ENCODE measurements at regions not wholly inside any gene's neighbourhood (a gene's known extent, or its start where the extent isn't known, plus 50 kb on each side); places are given as distances from the start of the nearest gene placed in this dataset.
A peak's percentile ranks its signal among the peaks of the same experiment; 100 is the strongest.

GRCh38 chr4:72858328-72858727 is 211.2 kb downstream of the COX18 start:
- Histone ChIP-seq H2BK120ac (ENCODE audit: low read depth, low read length) (no peak overlapping the region), H2AFZ (ENCODE audit: low read depth, low read length) (no peak overlapping the region), H3K4me1 (ENCODE audit: control insufficient read depth, insufficient read depth, low read depth, low read length) (peaks cover 2% of the 10 kb centered on the region), H3K14ac (ENCODE audit: low read length in 2 of 2) (no peak overlapping the region), H3K36me3 (ENCODE audit: control insufficient read depth in 1 of 2, insufficient read depth in 2 of 2, low read depth in 1 of 2, low read length in 2 of 2) (no peaks in the 10 kb centered on the region), H2BK15ac (ENCODE audit: low read depth, poor library complexity, severe bottlenecking) (no peak overlapping the region), H3K27ac (ENCODE audit: low read length, poor library complexity, severe bottlenecking) (peak overlapping the region; percentile 54), H2BK12ac (ENCODE audit: low read length in 2 of 2) (no peak overlapping the region), H3K4me3 (ENCODE audit: insufficient read depth in 1 of 2, low read depth in 1 of 2, low read length in 2 of 2) (no peak overlapping the region), H3K27me3 (ENCODE audit: control insufficient read depth in 1 of 2, insufficient read depth in 1 of 2, low read length in 2 of 2) (no peaks in the 10 kb centered on the region), H3K9ac (ENCODE audit: low read length) (no peak overlapping the region), H4K8ac (ENCODE audit: low read length) (no peak overlapping the region), H2AK5ac (ENCODE audit: low read length, severe bottlenecking) (no peak overlapping the region), H3K4me2 (ENCODE audit: low read length, poor library complexity, severe bottlenecking) (no peak overlapping the region), H2BK5ac (ENCODE audit: low read depth, low read length, poor library complexity, severe bottlenecking) (no peak overlapping the region), H3K23ac (ENCODE audit: low read length in 2 of 2) (no peak overlapping the region), H3K18ac (ENCODE audit: low read depth in 1 of 2, low read length in 2 of 2) (no peak overlapping the region), H3K79me1 (replicated peaks; ENCODE audit: low read length, poor library complexity, severe bottlenecking) (no peaks in the 10 kb centered on the region), H3K4ac (ENCODE audit: low read depth in 1 of 2, low read length in 2 of 2) (no peak overlapping the region), H3K9me3 (ENCODE audit: control insufficient read depth, low read length) (no peaks in the 10 kb centered on the region), H4K91ac (ENCODE audit: low read length) (no peak overlapping the region)
- WGBS = no CpG with 5 or more reads among the region's 4 CpGs
- DNase-seq = peak; percentile 94

GRCh38 chr4:72857787-72858186 is 211.7 kb downstream of the COX18 start:
- Histone ChIP-seq H4K91ac (ENCODE audit: low read length) (no peak overlapping the region), H3K14ac (ENCODE audit: low read length in 2 of 2) (no peak overlapping the region)

GRCh38 chr4:72857216-72857615 is 212.3 kb downstream of the COX18 start:
- Histone ChIP-seq H2BK12ac (ENCODE audit: low read length in 2 of 2) (no peak overlapping the region), H3K4me3 (ENCODE audit: insufficient read depth in 1 of 2, low read depth in 1 of 2, low read length in 2 of 2) (no peak overlapping the region), H3K18ac (ENCODE audit: low read depth in 1 of 2, low read length in 2 of 2) (no peak overlapping the region), H3K14ac (ENCODE audit: low read length in 2 of 2) (no peak overlapping the region), H4K91ac (ENCODE audit: low read length) (no peak overlapping the region), H3K27me3 (ENCODE audit: control insufficient read depth in 1 of 2, insufficient read depth in 1 of 2, low read length in 2 of 2) (no peaks in the 10 kb centered on the region), H3K4me2 (ENCODE audit: low read length, poor library complexity, severe bottlenecking) (no peak overlapping the region), H2BK15ac (ENCODE audit: low read depth, poor library complexity, severe bottlenecking) (no peak overlapping the region), H3K27ac (ENCODE audit: low read length, poor library complexity, severe bottlenecking) (no peak overlapping the region), H3K4ac (ENCODE audit: low read depth in 1 of 2, low read length in 2 of 2) (no peak overlapping the region), H2BK120ac (ENCODE audit: low read depth, low read length) (no peak overlapping the region), H3K9ac (ENCODE audit: low read length) (no peak overlapping the region), H3K79me1 (replicated peaks; ENCODE audit: low read length, poor library complexity, severe bottlenecking) (no peaks in the 10 kb centered on the region), H3K4me1 (ENCODE audit: control insufficient read depth, insufficient read depth, low read depth, low read length) (peaks cover 2% of the 10 kb centered on the region), H2BK5ac (ENCODE audit: low read depth, low read length, poor library complexity, severe bottlenecking) (no peak overlapping the region), H4K8ac (ENCODE audit: low read length) (no peak overlapping the region), H3K23ac (ENCODE audit: low read length in 2 of 2) (no peak overlapping the region), H3K36me3 (ENCODE audit: control insufficient read depth in 1 of 2, insufficient read depth in 2 of 2, low read depth in 1 of 2, low read length in 2 of 2) (no peaks in the 10 kb centered on the region), H2AK5ac (ENCODE audit: low read length, severe bottlenecking) (no peak overlapping the region), H3K9me3 (ENCODE audit: control insufficient read depth, low read length) (no peaks in the 10 kb centered on the region), H2AFZ (ENCODE audit: low read depth, low read length) (no peak overlapping the region)
- 0% methylated on average over 1 of the region's 1 CpG for WGBS
- no peak for DNase-seq

More at GRCh38 chr4:72857787-72858186, 211.7 kb downstream of the COX18 start:
- H3K18ac ChIP-seq (ENCODE audit: low read depth in 1 of 2, low read length in 2 of 2) = no peak overlapping the region
- DNase-seq = no peak
- no peak overlapping the region for H3K4me3 ChIP-seq (ENCODE audit: insufficient read depth in 1 of 2, low read depth in 1 of 2, low read length in 2 of 2)
- no peak overlapping the region for H3K4me2 ChIP-seq (ENCODE audit: low read length, poor library complexity, severe bottlenecking)
- H3K23ac ChIP-seq (ENCODE audit: low read length in 2 of 2) = no peak overlapping the region
- H4K8ac ChIP-seq (ENCODE audit: low read length) = no peak overlapping the region
- H3K9me3 ChIP-seq (ENCODE audit: control insufficient read depth, low read length) = no peaks in the 10 kb centered on the region
- H2BK5ac ChIP-seq (ENCODE audit: low read depth, low read length, poor library complexity, severe bottlenecking) = peak overlapping the region; percentile 31
- 63% methylated on average over 2 of the region's 2 CpGs for WGBS
- H3K36me3 ChIP-seq (ENCODE audit: control insufficient read depth in 1 of 2, insufficient read depth in 2 of 2, low read depth in 1 of 2, low read length in 2 of 2) = no peaks in the 10 kb centered on the region
- H2AK5ac ChIP-seq (ENCODE audit: low read length, severe bottlenecking) = peak overlapping the region; percentile 91
- H3K27ac ChIP-seq (ENCODE audit: low read length, poor library complexity, severe bottlenecking) = peak overlapping the region; percentile 54
- H2AFZ ChIP-seq (ENCODE audit: low read depth, low read length) = no peak overlapping the region
- no peaks in the 10 kb centered on the region for H3K79me1 ChIP-seq (replicated peaks; ENCODE audit: low read length, poor library complexity, severe bottlenecking)
- H2BK12ac ChIP-seq (ENCODE audit: low read length in 2 of 2) = no peak overlapping the region
- H3K9ac ChIP-seq (ENCODE audit: low read length) = no peak overlapping the region
- no peak overlapping the region for H2BK15ac ChIP-seq (ENCODE audit: low read depth, poor library complexity, severe bottlenecking)
- H2BK120ac ChIP-seq (ENCODE audit: low read depth, low read length) = no peak overlapping the region
- H3K4ac ChIP-seq (ENCODE audit: low read depth in 1 of 2, low read length in 2 of 2) = no peak overlapping the region
- peaks cover 2% of the 10 kb centered on the region for H3K4me1 ChIP-seq (ENCODE audit: control insufficient read depth, insufficient read depth, low read depth, low read length)
- H3K27me3 ChIP-seq (ENCODE audit: control insufficient read depth in 1 of 2, insufficient read depth in 1 of 2, low read length in 2 of 2) = no peaks in the 10 kb centered on the region

- Histone ChIP-seq H3K4ac (ENCODE audit: low read depth in 1 of 2, low read length in 2 of 2) (no peak overlapping the region), H3K9me3 (ENCODE audit: control insufficient read depth, low read length) (no peaks in the 10 kb centered on the region), H3K79me1 (replicated peaks; ENCODE audit: low read length, poor library complexity, severe bottlenecking) (no peaks in the 10 kb centered on the region), H3K23ac (ENCODE audit: low read length in 2 of 2) (no peak overlapping the region), H3K27me3 (ENCODE audit: control insufficient read depth in 1 of 2, insufficient read depth in 1 of 2, low read length in 2 of 2) (no peaks in the 10 kb centered on the region), H3K4me3 (ENCODE audit: insufficient read depth in 1 of 2, low read depth in 1 of 2, low read length in 2 of 2) (no peak overlapping the region), H2BK15ac (ENCODE audit: low read depth, poor library complexity, severe bottlenecking) (no peak overlapping the region), H2BK12ac (ENCODE audit: low read length in 2 of 2) (no peak overlapping the region), H4K91ac (ENCODE audit: low read length) (no peak overlapping the region), H4K8ac (ENCODE audit: low read length) (no peak overlapping the region), H2AK5ac (ENCODE audit: low read length, severe bottlenecking) (no peak overlapping the region), H3K14ac (ENCODE audit: low read length in 2 of 2) (no peak overlapping the region), H3K18ac (ENCODE audit: low read depth in 1 of 2, low read length in 2 of 2) (peak overlapping the region in 1 of 2 experiments; percentile 8), H2BK5ac (ENCODE audit: low read depth, low read length, poor library complexity, severe bottlenecking) (no peak overlapping the region), H3K9ac (ENCODE audit: low read length) (no peak overlapping the region), H3K36me3 (ENCODE audit: control insufficient read depth in 1 of 2, insufficient read depth in 2 of 2, low read depth in 1 of 2, low read length in 2 of 2) (no peaks in the 10 kb centered on the region), H2BK120ac (ENCODE audit: low read depth, low read length) (no peak overlapping the region), H3K4me2 (ENCODE audit: low read length, poor library complexity, severe bottlenecking) (peak overlapping the region; percentile 18), H3K4me1 (ENCODE audit: control insufficient read depth, insufficient read depth, low read depth, low read length) (peaks cover 7% of the 10 kb centered on the region), H2AFZ (ENCODE audit: low read depth, low read length) (no peak overlapping the region), H3K27ac (ENCODE audit: low read length, poor library complexity, severe bottlenecking) (no peak overlapping the region)
- WGBS = 47% methylated on average over 12 of the region's 12 CpGs
- DNase-seq = peak; percentile 32
Observed at GRCh38 chr4:72846280-72847111, 223.0 kb downstream of the COX18 start.

Data from mesenchymal stem cell (in vitro differentiated cells and primary cell).